Endothelial cell (in vitro differentiated cells): ENCODE measurements at regions not wholly inside any gene's neighbourhood (a gene's known extent, or its start where the extent isn't known, plus 50 kb on each side); places are given as distances from the start of the nearest gene placed in this dataset.
"Not testable (repeated sequence)": the region's sequence is repeated elsewhere in the genome, so short reads cannot be mapped to it uniquely, and the experiment has no call there.

Source experiments
- DNase-seq: peaks from one replicate; pipeline ENCODE4 v3.0.0; 2021; ENCODE audit warnings: low spot score
- H3K27ac Mint-ChIP-seq: one replicate; pipeline ENCODE4 v1.8.0; 2021; ENCODE audit warnings: mixed read lengths, inconsistent platforms; ENCODE audit not compliant: unreplicated experiment
- H3K27me3 Mint-ChIP-seq: one replicate; pipeline ENCODE4 v1.8.0; 2021; ENCODE audit warnings: mild to moderate bottlenecking, moderate library complexity, mixed read lengths, inconsistent platforms; ENCODE audit not compliant: unreplicated experiment
- H3K36me3 Mint-ChIP-seq: one replicate; pipeline ENCODE4 v1.8.0; 2021; ENCODE audit warnings: mild to moderate bottlenecking, low read depth, mixed read lengths, inconsistent platforms; ENCODE audit not compliant: unreplicated experiment
- H3K4me1 Mint-ChIP-seq: one replicate; pipeline ENCODE4 v1.8.0; 2021; ENCODE audit warnings: mild to moderate bottlenecking, mixed read lengths, inconsistent platforms; ENCODE audit not compliant: unreplicated experiment
- H3K4me3 Mint-ChIP-seq: one replicate; pipeline ENCODE4 v1.8.0; 2021; ENCODE audit warnings: mild to moderate bottlenecking, mixed read lengths, inconsistent platforms; ENCODE audit not compliant: unreplicated experiment
- H3K9me3 Mint-ChIP-seq: one replicate; pipeline ENCODE4 v1.8.0; 2021; ENCODE audit warnings: mixed read lengths, inconsistent platforms; ENCODE audit not compliant: unreplicated experiment
- CTCF ChIP-seq: fragments of 200-600 bp; sonication (generic); IDR thresholded peaks from one replicate; pipeline ENCODE4 v1.5.0; 2021; ENCODE audit warnings: antibody characterized with exemption; ENCODE audit not compliant: unreplicated experiment

GRCh38 chr11:24163841-24164240 lies 333.0 kb upstream of the LUZP2 start:
- TF ChIP-seq CTCF, result no peak
- Mint-ChIP-seq H3K27me3 (peaks cover 3% of the 10 kb centered on the region), H3K4me1 (no peaks in the 10 kb centered on the region), H3K27ac (no peak overlapping the region), H3K4me3 (no peak overlapping the region), H3K36me3 (no peaks in the 10 kb centered on the region), H3K9me3 (no peaks in the 10 kb centered on the region)
- DNase-seq, result no peak

GRCh38 chr11:24171869-24172268 lies 325.0 kb upstream of the LUZP2 start:
- DNase-seq, result no peak
- no peaks in the 10 kb centered on the region for H3K4me1 Mint-ChIP-seq
- H3K27ac Mint-ChIP-seq, result no peak overlapping the region
- H3K4me3 Mint-ChIP-seq, result no peak overlapping the region
- no peaks in the 10 kb centered on the region for H3K36me3 Mint-ChIP-seq
- H3K27me3 Mint-ChIP-seq, result peaks cover 2% of the 10 kb centered on the region
- TF ChIP-seq CTCF, result no peak
- no peaks in the 10 kb centered on the region for H3K9me3 Mint-ChIP-seq

GRCh38 chr11:24181395-24182047 lies 315.3 kb upstream of the LUZP2 start:
- no peak for DNase-seq
- no peaks in the 10 kb centered on the region for H3K9me3 Mint-ChIP-seq
- no peaks in the 10 kb centered on the region for H3K27me3 Mint-ChIP-seq
- no peak for TF ChIP-seq CTCF
- H3K36me3 Mint-ChIP-seq, result no peaks in the 10 kb centered on the region
- H3K4me3 Mint-ChIP-seq, result no peak overlapping the region
- no peaks in the 10 kb centered on the region for H3K4me1 Mint-ChIP-seq
- no peak overlapping the region for H3K27ac Mint-ChIP-seq

- not testable (repeated sequence) for H3K36me3 Mint-ChIP-seq, H3K27ac Mint-ChIP-seq, H3K4me1 Mint-ChIP-seq, H3K9me3 Mint-ChIP-seq, H3K27me3 Mint-ChIP-seq, DNase-seq, H3K4me3 Mint-ChIP-seq
Observed at GRCh38 chr11:24185535-24185934, 311.3 kb upstream of the LUZP2 start.

- Mint-ChIP-seq H3K27me3 (no peaks in the 10 kb centered on the region), H3K4me1 (no peaks in the 10 kb centered on the region), H3K36me3 (no peaks in the 10 kb centered on the region), H3K9me3 (peaks cover 4% of the 10 kb centered on the region), H3K4me3 (no peak overlapping the region), H3K27ac (no peak overlapping the region)
- DNase-seq, result no peak
- TF ChIP-seq CTCF, result no peak
Observed at GRCh38 chr11:24196733-24197132, 300.1 kb upstream of the LUZP2 start.
